NB4 (cell line): ENCODE measurements at regions not wholly inside any gene's neighbourhood (a gene's known extent, or its start where the extent isn't known, plus 50 kb on each side); places are given as distances from the start of the nearest gene placed in this dataset.

Experiments
- CTCF ChIP-seq: IDR thresholded peaks from one replicate; pipeline ENCODE4 v1.5.1; 2012; ENCODE audit warnings: low read depth, low read length
- MYC ChIP-seq: IDR thresholded peaks from 2 replicates; pipeline ENCODE4 v1.6.1; 2011; ENCODE audit warnings: low read depth, low read length
- POLR2A ChIP-seq: IDR thresholded peaks from 2 replicates; pipeline ENCODE4 v1.6.1; 2011; ENCODE audit warnings: mild to moderate bottlenecking; ENCODE audit not compliant: insufficient read length; ENCODE audit errors: extremely low read depth

DNA sequence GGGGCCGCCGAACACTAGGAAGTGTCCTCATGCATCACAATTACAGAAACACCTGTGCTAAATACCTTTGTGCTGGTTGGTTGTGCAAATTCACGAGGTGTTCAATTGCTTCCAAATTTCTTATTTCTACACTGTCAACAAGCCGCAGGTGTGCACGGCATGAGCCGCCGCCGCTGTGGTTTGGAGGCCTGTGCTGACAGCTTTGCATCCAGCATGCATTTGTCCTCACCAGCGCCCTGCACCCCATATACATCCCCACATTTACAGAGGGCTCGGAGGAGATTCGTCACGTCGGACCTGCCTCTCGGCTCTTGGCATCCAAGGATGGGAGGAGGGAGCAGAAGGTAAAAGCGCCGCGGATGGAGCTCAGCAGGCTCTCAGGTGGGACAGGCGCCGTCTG is 305.3 kb upstream of the MKI67 start:
- TF ChIP-seq MYC: no peak
- TF ChIP-seq CTCF: no peak
- no peak for TF ChIP-seq POLR2A
